ENCODE measurements at regions not wholly inside any gene's neighbourhood (a gene's known extent, or its start where the extent isn't known, plus 50 kb on each side); places are given as distances from the start of the nearest gene placed in this dataset.
"Not testable (repeated sequence)": the region's sequence is repeated elsewhere in the genome, so short reads cannot be mapped to it uniquely, and the experiment has no call there.

- DNase-seq (ENCODE audit: low spot score): no peak
Observed at GRCh38 chr4:104549736-104550135, 55.0 kb upstream of the CXXC4 start.

- no peak for DNase-seq (ENCODE audit: low spot score)
Observed at GRCh38 chr4:104559502-104559901, 64.8 kb upstream of the CXXC4 start.

- no peak for DNase-seq (ENCODE audit: low spot score)
Observed at GRCh38 chr4:104571341-104571740, 76.6 kb upstream of the CXXC4 start.

- no peak for DNase-seq (ENCODE audit: low spot score)
Observed at GRCh38 chr4:104574371-104574770, 79.7 kb upstream of the CXXC4 start.

GRCh38 chr4:104575278-104575677 is 80.6 kb upstream of the CXXC4 start:
- DNase-seq (ENCODE audit: low spot score): no peak

GRCh38 chr4:104577405-104577804 is 82.7 kb upstream of the CXXC4 start:
- no peak for DNase-seq (ENCODE audit: low spot score)

GRCh38 chr4:104581476-104581875 is 86.8 kb upstream of the CXXC4 start:
- DNase-seq (ENCODE audit: low spot score): not testable (repeated sequence)

GRCh38 chr4:104582056-104582455 is 87.4 kb upstream of the CXXC4 start:
- not testable (repeated sequence) for DNase-seq (ENCODE audit: low spot score)

- DNase-seq (ENCODE audit: low spot score): no peak
Observed at GRCh38 chr4:104589264-104589868, 94.7 kb upstream of the CXXC4 start.

- DNase-seq (ENCODE audit: low spot score): no peak
Observed at GRCh38 chr4:104591510-104591911, 96.8 kb upstream of the CXXC4 start.

- no peak for DNase-seq (ENCODE audit: low spot score)
Observed at GRCh38 chr4:104592183-104592582, 97.5 kb upstream of the CXXC4 start.

GRCh38 chr4:104593019-104593418 is 98.3 kb upstream of the CXXC4 start:
- no peak for DNase-seq (ENCODE audit: low spot score)

GRCh38 chr4:104596189-104596588 is 101.5 kb upstream of the CXXC4 start:
- no peak for DNase-seq (ENCODE audit: low spot score)

GRCh38 chr4:104615496-104615895 is 120.8 kb upstream of the CXXC4 start:
- DNase-seq (ENCODE audit: low spot score): no peak

GRCh38 chr4:104615926-104616325 is 121.2 kb upstream of the CXXC4 start:
- no peak for DNase-seq (ENCODE audit: low spot score)

- peak; percentile 40 for DNase-seq (ENCODE audit: low spot score)
Observed at GRCh38 chr4:104616401-104616820, 121.7 kb upstream of the CXXC4 start.

GRCh38 chr4:104625706-104626105 is 131.0 kb upstream of the CXXC4 start:
- DNase-seq (ENCODE audit: low spot score): no peak

GRCh38 chr4:104629601-104630000 is 134.9 kb upstream of the CXXC4 start:
- no peak for DNase-seq (ENCODE audit: low spot score)

GRCh38 chr4:104630272-104630671 is 135.6 kb upstream of the CXXC4 start:
- no peak for DNase-seq (ENCODE audit: low spot score)

GRCh38 chr4:104631000-104631399 is 136.3 kb upstream of the CXXC4 start:
- DNase-seq (ENCODE audit: low spot score): no peak

- DNase-seq (ENCODE audit: low spot score): no peak
Observed at GRCh38 chr4:104641418-104641817, 146.7 kb upstream of the CXXC4 start.

- DNase-seq (ENCODE audit: low spot score): no peak
Observed at GRCh38 chr4:104642521-104642920, 147.8 kb upstream of the CXXC4 start.

GRCh38 chr4:104643805-104644204 is 149.1 kb upstream of the CXXC4 start:
- no peak for DNase-seq (ENCODE audit: low spot score)

GRCh38 chr4:104649631-104650030 is 154.9 kb upstream of the CXXC4 start:
- no peak for DNase-seq (ENCODE audit: low spot score)
